ENCODE measurements at regions not wholly inside any gene's neighbourhood (a gene's known extent, or its start where the extent isn't known, plus 50 kb on each side); places are given as distances from the start of the nearest gene placed in this dataset.

DNA sequence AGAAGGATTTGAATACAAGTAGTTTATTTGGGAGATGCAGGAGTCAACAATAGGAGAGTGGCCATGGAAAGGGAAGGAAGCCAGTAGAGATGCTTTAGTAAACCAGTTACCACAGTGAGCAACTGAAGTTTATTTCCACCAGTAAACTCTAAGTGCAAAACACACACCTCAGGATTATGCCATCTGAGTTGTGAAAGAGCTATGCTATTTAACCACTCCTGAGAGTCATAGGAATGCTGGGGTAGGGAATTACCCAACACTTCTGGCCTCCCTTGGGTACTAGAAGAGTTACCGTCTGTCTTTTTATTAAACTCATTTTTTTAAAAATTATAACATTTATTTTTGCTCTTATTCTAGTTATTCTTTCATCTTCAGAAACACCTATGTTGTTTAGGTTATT lies 834.6 kb upstream of the AMOT start:
- H3K9me3 ChIP-seq (ENCODE audit: control insufficient read depth, insufficient read depth, low read depth, low read length), result no peaks in the 10 kb centered on the region
- H3K9ac ChIP-seq (ENCODE audit: low read length), result no peak overlapping the region
- no peak overlapping the region for H3K27ac ChIP-seq (ENCODE audit: low read depth, low read length)
- H3K4me1 ChIP-seq (ENCODE audit: control insufficient read depth, insufficient read depth, low read length), result peaks cover 6% of the 10 kb centered on the region; the same call in 1 of the 2 replicates
- no peaks in the 10 kb centered on the region for H3K27me3 ChIP-seq (ENCODE audit: control insufficient read depth, insufficient read depth, low read length)
- H3K4me3 ChIP-seq (ENCODE audit: low read depth, low read length), result no peak overlapping the region
- H3K36me3 ChIP-seq (ENCODE audit: control insufficient read depth, insufficient read depth, low read length), result no peaks in the 10 kb centered on the region

- Histone ChIP-seq H3K9ac (ENCODE audit: low read length) (no peak overlapping the region), H3K27ac (ENCODE audit: low read depth, low read length) (no peak overlapping the region), H3K36me3 (ENCODE audit: control insufficient read depth, insufficient read depth, low read length) (no peaks in the 10 kb centered on the region; the same call in 1 of the 2 replicates), H3K9me3 (ENCODE audit: control insufficient read depth, insufficient read depth, low read depth, low read length) (no peaks in the 10 kb centered on the region; the same call in 1 of the 2 replicates), H3K4me1 (ENCODE audit: control insufficient read depth, insufficient read depth, low read length) (peaks cover 9% of the 10 kb centered on the region; the same call in 1 of the 2 replicates), H3K4me3 (ENCODE audit: low read depth, low read length) (no peak overlapping the region), H3K27me3 (ENCODE audit: control insufficient read depth, insufficient read depth, low read length) (no peaks in the 10 kb centered on the region)
Observed at GRCh38 chrX:113651306-113651705, 810.7 kb upstream of the AMOT start.

GRCh38 chrX:113644426-113644825 lies 803.8 kb upstream of the AMOT start:
- H3K27ac ChIP-seq (ENCODE audit: low read depth, low read length), result no peak overlapping the region
- no peak overlapping the region for H3K9ac ChIP-seq (ENCODE audit: low read length)
- no peaks in the 10 kb centered on the region; the same call in 1 of the 2 replicates for H3K36me3 ChIP-seq (ENCODE audit: control insufficient read depth, insufficient read depth, low read length)
- H3K4me3 ChIP-seq (ENCODE audit: low read depth, low read length), result no peak overlapping the region
- H3K9me3 ChIP-seq (ENCODE audit: control insufficient read depth, insufficient read depth, low read depth, low read length), result no peaks in the 10 kb centered on the region; the same call in 1 of the 2 replicates
- H3K27me3 ChIP-seq (ENCODE audit: control insufficient read depth, insufficient read depth, low read length), result no peaks in the 10 kb centered on the region
- no peaks in the 10 kb centered on the region for H3K4me1 ChIP-seq (ENCODE audit: control insufficient read depth, insufficient read depth, low read length)

DNA sequence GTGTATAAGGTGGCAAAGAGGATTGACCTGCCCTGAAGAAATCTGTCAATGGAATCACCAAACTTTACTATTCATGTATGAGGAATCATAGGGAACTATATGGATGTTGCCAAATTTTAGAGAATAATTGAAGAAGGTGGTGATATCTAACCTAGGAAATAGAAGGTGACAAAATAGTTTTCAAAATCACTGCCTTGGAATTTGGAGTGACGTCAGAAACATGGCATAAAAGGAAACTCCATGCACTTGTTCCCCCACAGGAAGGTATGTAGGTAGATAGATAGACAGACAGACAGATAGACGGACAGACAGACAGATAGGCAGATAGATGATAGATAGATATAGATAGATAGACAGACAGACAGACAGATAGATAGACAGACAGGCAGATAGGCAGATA lies 793.9 kb upstream of the AMOT start:
- no peak overlapping the region for H3K9ac ChIP-seq (ENCODE audit: low read length)
- H3K27me3 ChIP-seq (ENCODE audit: control insufficient read depth, insufficient read depth, low read length), result no peaks in the 10 kb centered on the region
- no peaks in the 10 kb centered on the region for H3K4me1 ChIP-seq (ENCODE audit: control insufficient read depth, insufficient read depth, low read length)
- no peak overlapping the region for H3K27ac ChIP-seq (ENCODE audit: low read depth, low read length)
- no peak overlapping the region for H3K4me3 ChIP-seq (ENCODE audit: low read depth, low read length)
- H3K36me3 ChIP-seq (ENCODE audit: control insufficient read depth, insufficient read depth, low read length), result no peaks in the 10 kb centered on the region
- no peaks in the 10 kb centered on the region for H3K9me3 ChIP-seq (ENCODE audit: control insufficient read depth, insufficient read depth, low read depth, low read length)

DNA sequence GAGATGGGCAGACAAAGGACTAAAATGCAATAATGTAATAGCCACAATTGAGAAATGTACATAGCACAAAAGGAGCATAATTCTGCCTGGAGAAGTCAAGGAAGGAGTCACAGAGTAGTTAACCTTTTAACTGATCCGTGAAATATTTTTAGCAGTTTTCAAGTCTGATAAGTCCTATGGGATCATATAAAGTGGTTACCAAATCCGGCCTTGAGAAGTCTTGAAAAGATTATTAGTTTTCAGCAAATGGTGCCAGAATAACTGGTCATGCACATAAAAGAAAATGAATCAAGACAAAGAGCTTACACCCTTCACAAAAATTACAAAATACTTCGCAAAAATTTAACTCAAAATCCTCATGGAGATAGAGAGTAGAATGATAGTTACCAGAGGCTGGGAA lies 788.7 kb upstream of the AMOT start:
- no peak overlapping the region for H3K9ac ChIP-seq (ENCODE audit: low read length)
- H3K9me3 ChIP-seq (ENCODE audit: control insufficient read depth, insufficient read depth, low read depth, low read length), result no peaks in the 10 kb centered on the region
- H3K4me1 ChIP-seq (ENCODE audit: control insufficient read depth, insufficient read depth, low read length), result no peaks in the 10 kb centered on the region
- no peak overlapping the region for H3K4me3 ChIP-seq (ENCODE audit: low read depth, low read length)
- no peak overlapping the region for H3K27ac ChIP-seq (ENCODE audit: low read depth, low read length)
- H3K27me3 ChIP-seq (ENCODE audit: control insufficient read depth, insufficient read depth, low read length), result no peaks in the 10 kb centered on the region
- H3K36me3 ChIP-seq (ENCODE audit: control insufficient read depth, insufficient read depth, low read length), result no peaks in the 10 kb centered on the region

DNA sequence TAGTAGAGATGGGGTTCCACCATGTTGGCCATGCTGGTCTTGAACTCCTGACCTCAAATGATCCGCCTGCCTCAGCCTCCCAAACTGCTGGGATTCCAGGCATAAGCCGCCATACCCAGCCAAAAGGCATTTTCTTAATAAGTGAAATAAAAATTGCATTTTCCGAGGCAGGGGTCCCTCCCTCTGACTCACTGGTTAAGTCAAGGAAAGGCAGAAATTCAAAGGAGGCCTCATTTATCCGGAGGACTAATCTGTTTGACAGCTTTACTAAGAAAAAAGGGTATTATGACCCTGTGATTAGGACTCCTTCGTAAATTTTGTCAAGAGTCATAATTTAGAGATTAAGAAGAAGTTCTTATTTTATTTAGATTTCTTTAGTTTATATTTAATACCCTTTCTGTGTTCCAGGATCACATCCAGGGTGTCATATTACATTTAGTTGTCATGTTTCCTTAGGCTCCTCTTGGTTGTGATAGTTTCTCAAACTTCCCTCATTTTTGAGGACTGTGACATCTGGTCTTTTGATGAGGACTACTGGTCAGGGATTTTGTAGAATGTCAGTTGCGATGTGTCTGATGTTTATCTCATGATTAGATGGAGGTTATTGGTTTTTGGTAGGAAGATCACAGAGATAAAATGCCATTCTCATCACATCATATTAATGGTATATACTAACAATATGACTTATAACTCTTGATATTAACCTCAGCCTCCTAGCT lies 753.7 kb upstream of the AMOT start:
- Histone ChIP-seq H3K9ac (ENCODE audit: low read length) (no peak overlapping the region), H3K27ac (ENCODE audit: low read depth, low read length) (no peak overlapping the region), H3K9me3 (ENCODE audit: control insufficient read depth, insufficient read depth, low read depth, low read length) (peaks cover 11% of the 10 kb centered on the region), H3K27me3 (ENCODE audit: control insufficient read depth, insufficient read depth, low read length) (peaks cover 2% of the 10 kb centered on the region; the same call in 1 of the 2 replicates), H3K4me1 (ENCODE audit: control insufficient read depth, insufficient read depth, low read length) (no peaks in the 10 kb centered on the region), H3K36me3 (ENCODE audit: control insufficient read depth, insufficient read depth, low read length) (no peaks in the 10 kb centered on the region), H3K4me3 (ENCODE audit: low read depth, low read length) (no peak overlapping the region)

DNA sequence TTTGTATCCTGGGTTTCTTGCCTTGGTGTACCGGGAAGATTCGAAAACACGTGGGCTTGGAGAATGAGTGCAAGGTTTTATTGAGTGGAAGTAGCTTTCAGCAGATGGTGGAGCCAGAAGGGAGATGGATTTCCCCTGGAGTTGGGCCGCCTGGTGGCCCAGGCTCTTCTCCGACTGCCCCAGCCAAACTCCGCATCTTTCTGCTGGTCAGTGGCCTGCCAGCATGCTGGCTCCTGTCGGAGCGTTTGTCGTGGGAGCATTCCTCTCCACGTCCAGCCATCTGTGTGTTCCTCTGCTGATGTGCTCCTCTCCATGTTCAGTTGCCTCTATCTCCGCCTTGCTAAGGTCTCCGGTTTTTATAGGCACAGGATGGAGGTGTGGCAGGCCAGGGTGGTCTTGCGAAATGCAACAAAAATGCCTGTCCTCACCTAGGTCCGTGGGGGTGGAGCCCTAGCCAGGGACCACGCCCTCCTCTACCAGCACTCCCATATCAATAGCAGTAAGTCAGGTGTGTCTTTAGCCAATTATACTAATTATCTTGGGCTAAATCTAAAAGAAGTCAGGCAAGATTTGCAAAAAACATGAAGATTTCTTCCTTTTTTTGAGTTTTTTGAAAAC lies 745.8 kb upstream of the AMOT start:
- Histone ChIP-seq H3K27me3 (ENCODE audit: control insufficient read depth, insufficient read depth, low read length) (peaks cover 2% of the 10 kb centered on the region; the same call in 1 of the 2 replicates), H3K27ac (ENCODE audit: low read depth, low read length) (no peak overlapping the region), H3K9me3 (ENCODE audit: control insufficient read depth, insufficient read depth, low read depth, low read length) (0 out of 2 replicates have a peak, but pooled peaks cover 4% of the 10 kb centered on the region), H3K4me1 (ENCODE audit: control insufficient read depth, insufficient read depth, low read length) (no peaks in the 10 kb centered on the region), H3K36me3 (ENCODE audit: control insufficient read depth, insufficient read depth, low read length) (no peaks in the 10 kb centered on the region), H3K4me3 (ENCODE audit: low read depth, low read length) (no peak overlapping the region), H3K9ac (ENCODE audit: low read length) (no peak overlapping the region)

DNA sequence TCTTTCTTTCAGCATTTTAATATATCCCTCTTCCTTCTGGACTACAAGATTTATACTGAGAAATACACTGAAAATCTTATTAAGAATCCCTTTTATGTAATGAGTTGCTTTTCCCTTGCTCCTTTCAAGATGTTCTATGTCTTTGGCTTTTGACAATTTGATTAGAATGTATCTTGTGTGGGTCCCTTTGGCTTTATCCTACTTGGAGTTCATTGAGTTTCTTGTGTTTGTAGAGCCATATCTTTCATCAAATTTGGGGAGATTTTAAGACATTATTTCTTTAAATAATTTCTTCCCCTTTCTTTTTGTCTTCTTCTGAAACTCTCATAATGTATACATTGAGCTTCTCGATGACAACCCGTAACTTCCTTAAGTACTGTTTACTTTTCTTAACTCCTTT lies 739.9 kb upstream of the AMOT start:
- H3K4me3 ChIP-seq (ENCODE audit: low read depth, low read length), result no peak overlapping the region
- no peaks in the 10 kb centered on the region for H3K4me1 ChIP-seq (ENCODE audit: control insufficient read depth, insufficient read depth, low read length)
- H3K27me3 ChIP-seq (ENCODE audit: control insufficient read depth, insufficient read depth, low read length), result no peaks in the 10 kb centered on the region

GRCh38 chrX:113558576-113558975 lies 717.9 kb upstream of the AMOT start:
- Histone ChIP-seq H3K27ac (ENCODE audit: low read depth, low read length) (no peak overlapping the region), H3K4me3 (ENCODE audit: low read depth, low read length) (no peak overlapping the region), H3K27me3 (ENCODE audit: control insufficient read depth, insufficient read depth, low read length) (no peaks in the 10 kb centered on the region), H3K9ac (ENCODE audit: low read length) (no peak overlapping the region), H3K4me1 (ENCODE audit: control insufficient read depth, insufficient read depth, low read length) (no peaks in the 10 kb centered on the region), H3K9me3 (ENCODE audit: control insufficient read depth, insufficient read depth, low read depth, low read length) (no peaks in the 10 kb centered on the region), H3K36me3 (ENCODE audit: control insufficient read depth, insufficient read depth, low read length) (no peaks in the 10 kb centered on the region)

More for the DNA sequence above, 739.9 kb upstream of the AMOT start:
- H3K9me3 ChIP-seq (ENCODE audit: control insufficient read depth, insufficient read depth, low read depth, low read length), result 0 out of 2 replicates have a peak, but pooled peaks cover 7% of the 10 kb centered on the region
- H3K36me3 ChIP-seq (ENCODE audit: control insufficient read depth, insufficient read depth, low read length), result no peaks in the 10 kb centered on the region
- no peak overlapping the region for H3K27ac ChIP-seq (ENCODE audit: low read depth, low read length)
- no peak overlapping the region for H3K9ac ChIP-seq (ENCODE audit: low read length)

- Histone ChIP-seq H3K9ac (ENCODE audit: low read length) (no peak overlapping the region), H3K9me3 (ENCODE audit: control insufficient read depth, insufficient read depth, low read depth, low read length) (no peaks in the 10 kb centered on the region), H3K36me3 (ENCODE audit: control insufficient read depth, insufficient read depth, low read length) (no peaks in the 10 kb centered on the region), H3K27me3 (ENCODE audit: control insufficient read depth, insufficient read depth, low read length) (no peaks in the 10 kb centered on the region), H3K4me3 (ENCODE audit: low read depth, low read length) (no peak overlapping the region), H3K4me1 (ENCODE audit: control insufficient read depth, insufficient read depth, low read length) (peaks cover 5% of the 10 kb centered on the region; the same call in 1 of the 2 replicates), H3K27ac (ENCODE audit: low read depth, low read length) (no peak overlapping the region)
Observed at GRCh38 chrX:113551919-113552318, 711.3 kb upstream of the AMOT start.

DNA sequence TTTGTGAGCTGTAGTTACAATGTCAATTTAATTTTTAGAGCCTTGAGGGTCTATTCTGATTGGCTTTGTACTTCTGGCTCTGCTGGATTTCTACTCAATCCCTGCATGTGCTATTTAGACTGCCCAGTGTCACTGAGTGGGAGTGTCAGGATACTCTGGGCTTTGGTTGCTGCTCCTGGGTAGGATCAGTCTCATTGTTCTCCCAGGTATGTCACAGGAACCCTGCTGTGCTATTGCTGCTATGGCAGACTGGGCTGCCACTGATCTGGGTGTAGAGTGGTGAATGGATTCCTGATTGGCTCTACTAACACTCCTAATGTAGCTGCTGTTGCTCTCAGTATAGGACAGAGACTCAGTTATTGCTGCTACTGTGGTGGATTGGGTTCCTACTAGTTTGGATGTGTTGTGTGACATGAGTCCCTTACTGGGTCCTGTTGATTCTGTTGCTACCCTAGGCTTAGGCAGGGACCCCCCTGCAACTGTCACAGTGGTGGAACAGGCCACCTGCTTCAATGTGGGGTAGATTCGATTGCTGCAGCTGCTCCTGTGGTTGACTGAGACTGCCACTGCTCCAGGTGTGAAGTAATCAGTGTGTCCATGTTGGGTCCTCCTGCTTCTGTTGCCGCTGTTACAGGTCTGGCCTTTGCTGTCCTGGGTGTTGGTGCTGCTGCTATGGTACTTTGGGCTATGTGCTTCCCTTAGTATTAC lies 707.8 kb upstream of the AMOT start:
- Histone ChIP-seq H3K9ac (ENCODE audit: low read length) (no peak overlapping the region), H3K4me1 (ENCODE audit: control insufficient read depth, insufficient read depth, low read length) (peaks cover 12% of the 10 kb centered on the region), H3K27me3 (ENCODE audit: control insufficient read depth, insufficient read depth, low read length) (no peaks in the 10 kb centered on the region), H3K4me3 (ENCODE audit: low read depth, low read length) (no peak overlapping the region), H3K9me3 (ENCODE audit: control insufficient read depth, insufficient read depth, low read depth, low read length) (no peaks in the 10 kb centered on the region), H3K36me3 (ENCODE audit: control insufficient read depth, insufficient read depth, low read length) (no peaks in the 10 kb centered on the region), H3K27ac (ENCODE audit: low read depth, low read length) (no peak overlapping the region)

Measured in HUES6 (cell line).